ENCODE measurements at regions not wholly inside any gene's neighbourhood (a gene's known extent, or its start where the extent isn't known, plus 50 kb on each side); places are given as distances from the start of the nearest gene placed in this dataset.

- no peak for DNase-seq
These were observed 87.0 kb upstream of the GALNT2 start for GRCh38 chr1:229980009-229980408.

GRCh38 chr1:229981736-229982135 lies 85.3 kb upstream of the GALNT2 start:
- no peak for DNase-seq

- DNase-seq, result no peak
These were observed 82.6 kb upstream of the GALNT2 start for GRCh38 chr1:229984310-229984991.

GRCh38 chr1:229984992-229985612 lies 81.9 kb upstream of the GALNT2 start:
- DNase-seq, result no peak

GRCh38 chr1:229985613-229986010 lies 81.4 kb upstream of the GALNT2 start:
- DNase-seq, result no peak

GRCh38 chr1:229986737-229987337 lies 80.2 kb upstream of the GALNT2 start:
- DNase-seq, result no peak

GRCh38 chr1:229987953-229988352 lies 79.1 kb upstream of the GALNT2 start:
- no peak for DNase-seq

GRCh38 chr1:229988534-229988933 lies 78.5 kb upstream of the GALNT2 start:
- DNase-seq, result no peak

- DNase-seq, result no peak
These were observed 77.3 kb upstream of the GALNT2 start for GRCh38 chr1:229989591-229990248.

GRCh38 chr1:229990326-229990725 lies 76.7 kb upstream of the GALNT2 start:
- DNase-seq, result no peak

- no peak for DNase-seq
These were observed 75.9 kb upstream of the GALNT2 start for GRCh38 chr1:229991104-229991513.

- DNase-seq, result no peak
These were observed 75.2 kb upstream of the GALNT2 start for GRCh38 chr1:229991724-229992333.

- DNase-seq, result no peak
These were observed 74.0 kb upstream of the GALNT2 start for GRCh38 chr1:229993060-229993459.

- no peak for DNase-seq
These were observed 73.1 kb upstream of the GALNT2 start for GRCh38 chr1:229993894-229994293.

GRCh38 chr1:229999004-229999670 lies 67.9 kb upstream of the GALNT2 start:
- DNase-seq, result no peak

GRCh38 chr1:230000493-230001184 lies 66.4 kb upstream of the GALNT2 start:
- DNase-seq, result no peak

- no peak for DNase-seq
These were observed 64.8 kb upstream of the GALNT2 start for GRCh38 chr1:230002164-230002803.

GRCh38 chr1:230003409-230003808 lies 63.6 kb upstream of the GALNT2 start:
- no peak for DNase-seq

- DNase-seq, result no peak
These were observed 62.0 kb upstream of the GALNT2 start for GRCh38 chr1:230005040-230005439.

GRCh38 chr1:230008721-230009120 lies 58.3 kb upstream of the GALNT2 start:
- no peak for DNase-seq

- no peak for DNase-seq
These were observed 57.3 kb upstream of the GALNT2 start for GRCh38 chr1:230009611-230010313.

All from dermis blood vessel endothelial cell (primary cell).